Ureter (tissue), 1 donor: ENCODE measurements at regions not wholly inside any gene's neighbourhood (a gene's known extent, or its start where the extent isn't known, plus 50 kb on each side); places are given as distances from the start of the nearest gene placed in this dataset.

Source experiments
- DNase-seq: peaks from one replicate; pipeline ENCODE4 v3.0.0-alpha.2; 2020; ENCODE audit warnings: low spot score
- donor health status: DM: yes; HTN: yes; CAD: no.

GRCh38 chr6:44012078-44012493 lies 115.2 kb downstream of the MRPL14 start:
- no peak for DNase-seq

- no peak for DNase-seq
These were observed 115.8 kb downstream of the MRPL14 start for GRCh38 chr6:44011350-44011920.

GRCh38 chr6:44010411-44011349 lies 116.6 kb downstream of the MRPL14 start:
- DNase-seq = no peak

- DNase-seq = no peak
These were observed 117.6 kb downstream of the MRPL14 start for GRCh38 chr6:44009425-44010321.

GRCh38 chr6:44008821-44009370 lies 118.4 kb downstream of the MRPL14 start:
- DNase-seq = no peak

- no peak for DNase-seq
These were observed 119.2 kb downstream of the MRPL14 start for GRCh38 chr6:44007818-44008621.

GRCh38 chr6:44006872-44007303 lies 120.4 kb downstream of the MRPL14 start:
- no peak for DNase-seq

- DNase-seq = no peak
These were observed 121.0 kb downstream of the MRPL14 start for GRCh38 chr6:44006123-44006871.

- DNase-seq = no peak
These were observed 121.7 kb downstream of the MRPL14 start for GRCh38 chr6:44005507-44005903.

- DNase-seq = no peak
These were observed 122.4 kb downstream of the MRPL14 start for GRCh38 chr6:44004625-44005506.

- no peak for DNase-seq
These were observed 123.1 kb downstream of the MRPL14 start for GRCh38 chr6:44004136-44004535.

GRCh38 chr6:44003345-44004061 lies 123.7 kb downstream of the MRPL14 start:
- no peak for DNase-seq

GRCh38 chr6:44002593-44003344 lies 124.5 kb downstream of the MRPL14 start:
- peak; percentile 63 for DNase-seq

GRCh38 chr6:44002067-44002592 lies 125.1 kb downstream of the MRPL14 start:
- no peak for DNase-seq

GRCh38 chr6:44001318-44002066 lies 125.8 kb downstream of the MRPL14 start:
- no peak for DNase-seq

- no peak for DNase-seq
These were observed 126.9 kb downstream of the MRPL14 start for GRCh38 chr6:44000164-44000842.
